Hepatocyte (in vitro differentiated cells): ENCODE measurements at regions not wholly inside any gene's neighbourhood (a gene's known extent, or its start where the extent isn't known, plus 50 kb on each side); places are given as distances from the start of the nearest gene placed in this dataset.

Experiments
- DNase-seq: peaks from one replicate; pipeline ENCODE4 v3.0.0-alpha.2; 2016; ENCODE audit warnings: low spot score
- H2AFZ ChIP-seq: fragments of 200-600 bp; sonication (generic); 2 replicates; pipeline ENCODE4 v1.6.0; 2016; ENCODE audit warnings: antibody characterized with exemption, mild to moderate bottlenecking
- H3K27ac ChIP-seq: fragments of 200-600 bp; sonication (generic); 2 replicates; pipeline ENCODE4 v1.5.1; 2016; ENCODE audit warnings: mild to moderate bottlenecking
- H3K27me3 ChIP-seq: fragments of 200-600 bp; sonication (generic); 2 replicates; pipeline ENCODE4 v1.6.1; 2016
- H3K36me3 ChIP-seq: fragments of 200-600 bp; sonication (generic); replicated peaks from 2 replicates; pipeline ENCODE4 v1.5.1; 2016; ENCODE audit warnings: low read depth; ENCODE audit not compliant: insufficient read depth
- H3K4me1 ChIP-seq: fragments of 200-600 bp; sonication (generic); 2 replicates; pipeline ENCODE4 v1.5.1; 2016; ENCODE audit warnings: mild to moderate bottlenecking, moderate library complexity; ENCODE audit not compliant: insufficient read depth
- H3K4me2 ChIP-seq: fragments of 200-600 bp; sonication (generic); 2 replicates; pipeline ENCODE4 v1.6.0; 2016
- H3K4me3 ChIP-seq: fragments of 200-600 bp; sonication (generic); 2 replicates; pipeline ENCODE4 v1.5.1; 2016; ENCODE audit warnings: mild to moderate bottlenecking
- H3K79me2 ChIP-seq: fragments of 200-600 bp; sonication (generic); 2 replicates; pipeline ENCODE4 v1.6.0; 2017; ENCODE audit warnings: mild to moderate bottlenecking
- H3K9me2 ChIP-seq: fragments of 200-600 bp; sonication (generic); replicated peaks from 2 replicates; pipeline ENCODE4 v1.6.0; 2017; ENCODE audit warnings: mild to moderate bottlenecking; ENCODE audit not compliant: insufficient read depth
- H3K9me3 ChIP-seq: fragments of 200-600 bp; sonication (generic); 2 replicates; pipeline ENCODE4 v1.5.1; 2016; ENCODE audit warnings: low read depth, mild to moderate bottlenecking
- H4K20me1 ChIP-seq: fragments of 200-600 bp; sonication (generic); 2 replicates; pipeline ENCODE4 v1.6.0; 2016; ENCODE audit warnings: mild to moderate bottlenecking; ENCODE audit not compliant: insufficient read depth, poor library complexity, severe bottlenecking
- CTCF ChIP-seq: fragments of 200-600 bp; sonication (generic); IDR thresholded peaks from 2 replicates; pipeline ENCODE4 v1.5.1; 2016; ENCODE audit warnings: antibody characterized with exemption, mild to moderate bottlenecking; ENCODE audit not compliant: poor library complexity
- EZH2 ChIP-seq: fragments of 200-600 bp; sonication (generic); IDR thresholded peaks from 2 replicates; pipeline ENCODE4 v1.6.1; 2016; ENCODE audit warnings: antibody characterized with exemption, mild to moderate bottlenecking, borderline replicate concordance
- EZH2phosphoT487 ChIP-seq: fragments of 200-600 bp; sonication (generic); IDR thresholded peaks from one replicate; pipeline ENCODE4 v1.6.1; 2018; ENCODE audit warnings: antibody characterized with exemption, mild to moderate bottlenecking, low read depth, moderate library complexity; ENCODE audit not compliant: unreplicated experiment, severe bottlenecking
- WGBS: methylation state at CpG from one replicate; pipeline ENCODE4 v1.1.6; 2016; ENCODE audit warnings: low lambda C conversion rate; ENCODE audit errors: missing lambda C conversion rate; 5-methylcytosine and 5-hydroxymethylcytosine counted together

- Histone ChIP-seq H3K27me3 (no peaks in the 10 kb centered on the region), H3K4me3 (no peak overlapping the region), H3K27ac (no peak overlapping the region), H3K9me2 (no peaks in the 10 kb centered on the region), H3K4me1 (no peaks in the 10 kb centered on the region), H4K20me1 (no peaks in the 10 kb centered on the region), H3K4me2 (no peak overlapping the region), H3K9me3 (no peaks in the 10 kb centered on the region), H2AFZ (no peak overlapping the region), H3K79me2 (no peaks in the 10 kb centered on the region), H3K36me3 (no peaks in the 10 kb centered on the region)
- TF ChIP-seq EZH2phosphoT487 (no peak), EZH2 (no peak), CTCF (no peak)
- WGBS, result 94% methylated on average over 4 of the region's 4 CpGs
- DNase-seq, result no peak
These were observed 407.8 kb upstream of the PDE3A start for GRCh38 chr12:19960527-19960926.

- no peaks in the 10 kb centered on the region for H3K27me3 ChIP-seq
- TF ChIP-seq CTCF, result no peak
- no peak for TF ChIP-seq EZH2phosphoT487
- no peak for TF ChIP-seq EZH2
- WGBS, result 47% methylated on average over 5 of the region's 5 CpGs
- no peaks in the 10 kb centered on the region for H3K36me3 ChIP-seq
- H3K4me2 ChIP-seq, result no peak overlapping the region
- no peaks in the 10 kb centered on the region for H4K20me1 ChIP-seq
- peaks cover 2% of the 10 kb centered on the region for H3K4me1 ChIP-seq
- no peak overlapping the region for H2AFZ ChIP-seq
- DNase-seq, result no peak
- H3K4me3 ChIP-seq, result no peak overlapping the region
- H3K79me2 ChIP-seq, result no peaks in the 10 kb centered on the region
- no peaks in the 10 kb centered on the region for H3K9me2 ChIP-seq
- no peaks in the 10 kb centered on the region for H3K9me3 ChIP-seq
- H3K27ac ChIP-seq, result no peak overlapping the region
These were observed 406.1 kb upstream of the PDE3A start for GRCh38 chr12:19962192-19962591.

GRCh38 chr12:19963972-19964371 is 404.4 kb upstream of the PDE3A start:
- H3K4me1 ChIP-seq, result peaks cover 4% of the 10 kb centered on the region
- no peaks in the 10 kb centered on the region for H3K9me2 ChIP-seq
- WGBS, result 79% methylated on average over 3 of the region's 3 CpGs
- no peak overlapping the region for H3K27ac ChIP-seq
- H3K36me3 ChIP-seq, result no peaks in the 10 kb centered on the region
- no peaks in the 10 kb centered on the region for H3K27me3 ChIP-seq
- H4K20me1 ChIP-seq, result no peaks in the 10 kb centered on the region
- H3K4me2 ChIP-seq, result no peak overlapping the region
- H3K4me3 ChIP-seq, result no peak overlapping the region
- H3K79me2 ChIP-seq, result no peaks in the 10 kb centered on the region
- TF ChIP-seq EZH2, result no peak
- TF ChIP-seq EZH2phosphoT487, result no peak
- TF ChIP-seq CTCF, result no peak
- DNase-seq, result no peak
- H3K9me3 ChIP-seq, result no peaks in the 10 kb centered on the region
- H2AFZ ChIP-seq, result no peak overlapping the region

- H4K20me1 ChIP-seq, result no peaks in the 10 kb centered on the region
- no peaks in the 10 kb centered on the region for H3K9me3 ChIP-seq
- no peak overlapping the region for H3K4me3 ChIP-seq
- H3K9me2 ChIP-seq, result no peaks in the 10 kb centered on the region
- no peak for TF ChIP-seq CTCF
- TF ChIP-seq EZH2, result no peak
- TF ChIP-seq EZH2phosphoT487, result no peak
- peaks cover 7% of the 10 kb centered on the region for H3K4me1 ChIP-seq
- H3K27ac ChIP-seq, result no peak overlapping the region
- no peak overlapping the region for H3K4me2 ChIP-seq
- no peaks in the 10 kb centered on the region for H3K27me3 ChIP-seq
- no peaks in the 10 kb centered on the region for H3K79me2 ChIP-seq
- WGBS, result 82% methylated on average over 3 of the region's 3 CpGs
- H2AFZ ChIP-seq, result no peak overlapping the region
- DNase-seq, result no peak
- H3K36me3 ChIP-seq, result no peaks in the 10 kb centered on the region
These were observed 403.8 kb upstream of the PDE3A start for GRCh38 chr12:19964549-19964948.
